Body of pancreas (tissue), 4 donors: ENCODE measurements at regions not wholly inside any gene's neighbourhood (a gene's known extent, or its start where the extent isn't known, plus 50 kb on each side); places are given as distances from the start of the nearest gene placed in this dataset.

Experiments
- ATAC-seq: fragments of 150-250 bp; one replicate; pipeline ENCODE4 v1.9.1; 2016
- DNase-seq, 4 donors: peaks; one replicate each; pipeline ENCODE4 v3.0.0-alpha.2; 2019
- H3K27ac ChIP-seq, 4 donors: fragments of 200-600 bp; sonication (generic); 1 replicate in 3 of 4; 2 replicates in 1 of 4; pipeline versions ENCODE4 v1.5.1 to v1.6.1; 2016 to 2019; ENCODE audit warnings: mild to moderate bottlenecking in 1 of 4, mixed read lengths in 1 of 4, moderate library complexity in 1 of 4
- H3K27me3 ChIP-seq, 2 donors: fragments of 200-600 bp; sonication (generic); one replicate each; pipeline ENCODE4 v1.6.0; 2016; ENCODE audit warnings: mild to moderate bottlenecking in 1 of 2
- H3K36me3 ChIP-seq, 2 donors: fragments of 200-600 bp; sonication (generic); replicated peaks in 1 of 2; 2 replicates each; pipeline ENCODE4 v1.5.1; 2016; ENCODE audit warnings: low read depth in 2 of 2; ENCODE audit not compliant: insufficient read depth in 1 of 2
- H3K4me1 ChIP-seq: fragments of 200-600 bp; sonication (generic); one replicate; pipeline ENCODE4 v1.6.0; 2016
- H3K4me3 ChIP-seq, 2 donors: fragments of 200-600 bp; sonication (generic); 1 replicate in 1 of 2; 2 replicates in 1 of 2; pipeline ENCODE4 v1.5.1; 2016 to 2019
- H3K9me3 ChIP-seq, 3 donors: fragments of 200-600 bp; sonication (generic); 1 replicate in 2 of 3; 2 replicates in 1 of 3; pipeline ENCODE4 v1.5.1; 2016
- POLR2A ChIP-seq, 3 donors: fragments of 450-650 bp; IDR thresholded peaks; one replicate each; pipeline ENCODE4 v1.6.1; 2016; ENCODE audit warnings: antibody characterized with exemption in 3 of 3, mild to moderate bottlenecking in 2 of 3
- WGBS, 2 donors: methylation state at CpG; one replicate each; pipeline ENCODE4 v1.1.5; 2017; 5-methylcytosine and 5-hydroxymethylcytosine counted together
- intact Hi-C: fragments of 100-400 bp; cut with DNase I; formaldehyde crosslinking; loops from one replicate; pipeline ENCODE4 v1.15.1; 2023
- TF ChIP-seq, protein P1 (sequence below), 7 experiments: fragments of 450-650 bp in 4 of 7; fragments of 200-600 bp in 3 of 7; sonication (generic) in 3 of 7; IDR thresholded peaks; one replicate each; pipeline ENCODE4 v1.5.1; 2016 to 2019; ENCODE audit warnings: antibody characterized with exemption in 7 of 7

DNA sequence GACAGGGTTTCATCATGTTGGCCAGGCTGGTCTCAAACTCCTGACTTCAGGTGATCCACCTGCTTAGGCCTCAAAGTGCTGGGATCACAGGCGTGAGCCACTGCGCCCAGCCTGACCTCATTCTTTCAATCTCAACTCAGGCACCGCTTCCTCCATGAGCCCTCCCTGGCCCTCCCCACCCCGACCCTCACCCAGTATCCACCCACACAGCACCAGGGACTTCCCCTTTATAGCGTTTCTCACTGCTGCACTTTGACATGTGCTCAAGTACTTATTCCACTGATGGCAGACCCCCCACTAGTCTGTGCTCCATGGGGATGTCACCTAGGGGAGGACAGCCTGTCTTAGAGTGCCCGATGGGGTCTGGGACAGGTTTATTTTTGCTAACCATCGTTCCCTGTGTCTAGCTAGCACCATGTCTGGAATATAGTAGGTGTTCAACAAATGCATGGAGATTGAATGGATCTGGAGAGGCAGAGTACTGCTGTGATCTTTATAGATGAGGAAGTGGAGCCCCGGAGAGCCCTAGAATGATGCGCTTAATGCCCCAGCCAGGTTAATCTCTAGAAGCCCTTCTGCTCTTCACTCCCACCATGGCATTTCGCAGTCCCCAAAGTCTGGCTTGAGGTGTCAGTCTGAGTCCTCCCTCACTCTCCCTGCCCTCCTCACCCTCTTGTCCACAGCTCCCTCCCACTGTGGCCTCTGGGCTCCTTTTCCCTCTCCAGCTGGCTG lies 258.8 kb downstream of the RPS24 start:
- Histone ChIP-seq H3K4me3 (no peak overlapping the region), H3K9me3 (no peaks in the 10 kb centered on the region), H3K27me3 (no peaks in the 10 kb centered on the region), H3K27ac (no peak overlapping the region), H3K4me1 (peaks cover 5% of the 10 kb centered on the region), H3K36me3 (no peaks in the 10 kb centered on the region)
- intact Hi-C loops: no loop called here
- TF ChIP-seq, protein P1, sequence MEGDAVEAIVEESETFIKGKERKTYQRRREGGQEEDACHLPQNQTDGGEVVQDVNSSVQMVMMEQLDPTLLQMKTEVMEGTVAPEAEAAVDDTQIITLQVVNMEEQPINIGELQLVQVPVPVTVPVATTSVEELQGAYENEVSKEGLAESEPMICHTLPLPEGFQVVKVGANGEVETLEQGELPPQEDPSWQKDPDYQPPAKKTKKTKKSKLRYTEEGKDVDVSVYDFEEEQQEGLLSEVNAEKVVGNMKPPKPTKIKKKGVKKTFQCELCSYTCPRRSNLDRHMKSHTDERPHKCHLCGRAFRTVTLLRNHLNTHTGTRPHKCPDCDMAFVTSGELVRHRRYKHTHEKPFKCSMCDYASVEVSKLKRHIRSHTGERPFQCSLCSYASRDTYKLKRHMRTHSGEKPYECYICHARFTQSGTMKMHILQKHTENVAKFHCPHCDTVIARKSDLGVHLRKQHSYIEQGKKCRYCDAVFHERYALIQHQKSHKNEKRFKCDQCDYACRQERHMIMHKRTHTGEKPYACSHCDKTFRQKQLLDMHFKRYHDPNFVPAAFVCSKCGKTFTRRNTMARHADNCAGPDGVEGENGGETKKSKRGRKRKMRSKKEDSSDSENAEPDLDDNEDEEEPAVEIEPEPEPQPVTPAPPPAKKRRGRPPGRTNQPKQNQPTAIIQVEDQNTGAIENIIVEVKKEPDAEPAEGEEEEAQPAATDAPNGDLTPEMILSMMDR (IDR thresholded peaks at IDR 0.05): no peak
- no peak for TF ChIP-seq POLR2A (IDR thresholded peaks at IDR 0.05)
- no peak for ATAC-seq
- no peak for DNase-seq
- WGBS, 2 donors: 65 to 68% methylated on average over 10 of the region's 10 CpGs

DNA sequence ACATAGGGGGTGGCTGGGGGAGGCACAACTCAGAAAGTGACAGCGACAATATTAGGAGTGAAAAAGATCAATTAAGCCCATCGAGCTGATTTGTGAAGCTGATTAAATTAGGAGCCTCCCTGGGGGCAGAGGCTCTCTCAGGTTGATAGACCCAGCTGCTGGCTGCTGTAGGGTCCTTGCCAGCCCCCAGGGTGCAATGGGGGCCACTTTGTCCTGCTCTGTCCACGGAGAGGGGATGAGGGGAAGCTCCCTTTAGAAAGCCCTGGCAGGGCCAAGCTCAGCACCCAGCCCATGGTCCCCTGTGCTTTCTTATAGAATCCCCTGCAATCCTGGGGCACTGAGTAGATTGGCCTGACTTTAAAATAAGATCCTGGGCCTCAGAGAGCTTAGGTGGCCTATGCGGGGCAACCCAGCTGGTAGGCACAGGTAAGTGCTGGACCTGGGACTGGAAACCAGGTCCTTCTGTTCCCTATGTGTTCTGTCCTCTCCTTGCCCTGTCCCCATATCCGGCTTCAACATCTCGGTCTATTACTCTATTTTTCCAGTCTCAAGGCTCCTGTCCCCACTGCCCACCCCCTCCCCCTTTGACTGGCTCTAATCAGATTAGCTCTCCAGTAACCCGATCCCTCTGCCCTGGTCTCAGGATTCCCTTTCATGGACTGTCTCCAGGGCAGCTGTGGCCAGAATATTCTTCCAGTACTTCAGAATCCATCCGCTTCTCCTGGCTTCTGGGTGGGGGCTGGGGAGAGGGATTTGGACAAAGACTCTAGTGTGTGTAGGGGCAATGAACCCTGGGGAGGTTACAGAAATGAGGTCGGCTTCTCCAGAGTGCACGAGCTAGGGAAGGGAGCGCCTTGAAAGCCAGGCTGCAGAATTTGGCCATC lies 259.6 kb downstream of the RPS24 start:
- H3K4me3 ChIP-seq: no peak overlapping the region
- TF ChIP-seq POLR2A (IDR thresholded peaks at IDR 0.05): no peak
- TF ChIP-seq, protein P1 (IDR thresholded peaks at IDR 0.05): no peak

DNA sequence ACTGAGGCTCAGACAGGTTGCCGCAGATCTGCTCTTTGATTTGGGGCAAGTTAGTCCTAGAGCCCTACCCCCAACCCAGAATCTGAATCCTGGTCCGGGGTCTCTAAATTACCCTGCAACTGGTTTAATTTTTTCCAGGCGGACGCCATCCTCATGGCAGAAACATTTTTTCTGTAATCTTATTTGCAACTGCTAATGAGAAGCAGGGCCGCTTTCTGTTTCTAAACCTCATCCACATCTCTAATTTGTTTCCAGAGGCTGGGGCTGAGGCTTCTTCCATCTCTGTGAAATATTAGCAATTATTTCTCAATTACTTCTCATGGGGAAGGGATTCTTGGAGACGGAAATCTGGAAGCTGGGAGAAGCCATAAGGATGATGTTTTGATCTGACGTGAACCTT lies 261.6 kb downstream of the RPS24 start:
- Histone ChIP-seq H3K9me3 (no peaks in the 10 kb centered on the region), H3K27ac (no peak overlapping the region), H3K27me3 (no peaks in the 10 kb centered on the region), H3K4me1 (peaks cover 5% of the 10 kb centered on the region), H3K36me3 (no peaks in the 10 kb centered on the region), H3K4me3 (no peak overlapping the region)
- TF ChIP-seq, protein P1 (IDR thresholded peaks at IDR 0.05): no peak
- TF ChIP-seq POLR2A (IDR thresholded peaks at IDR 0.05): no peak
- no peak for ATAC-seq
- no peak for DNase-seq
- 89 to 90% methylated on average over 7 of the region's 7 CpGs for WGBS, 2 donors
- intact Hi-C loops: no loop called here

More for the DNA sequence above, 259.6 kb downstream of the RPS24 start:
- H3K9me3 ChIP-seq: no peaks in the 10 kb centered on the region
- ATAC-seq (peak; percentile 63), DNase-seq (peak in 2 of 4 donors; percentile 19 to 22)
- 58 to 67% methylated on average over 11 of the region's 11 CpGs for WGBS, 2 donors
- H3K27me3 ChIP-seq: no peaks in the 10 kb centered on the region
- no peak overlapping the region for H3K27ac ChIP-seq
- no peaks in the 10 kb centered on the region for H3K36me3 ChIP-seq
- peaks cover 5% of the 10 kb centered on the region for H3K4me1 ChIP-seq
- intact Hi-C loops: no loop called here

DNA sequence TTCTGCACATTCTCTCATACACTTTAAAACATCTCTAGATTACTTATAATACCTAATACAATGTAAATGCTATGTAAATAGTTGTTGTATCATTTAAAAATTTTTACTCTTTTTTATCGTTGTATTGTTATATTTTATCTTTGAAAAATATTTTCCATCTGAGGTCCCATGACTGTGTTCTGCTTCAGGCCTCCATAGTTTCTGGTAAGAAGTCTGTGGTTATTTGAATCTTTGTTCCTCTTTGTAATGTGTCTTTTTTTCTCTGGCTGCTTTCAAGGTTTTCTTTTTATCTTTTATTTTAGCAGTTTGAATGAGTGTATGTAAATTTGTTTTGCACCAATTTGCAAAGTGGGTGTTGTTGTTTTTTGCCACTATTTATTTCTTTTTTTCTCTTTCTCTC lies 263.1 kb downstream of the RPS24 start:
- DNase-seq (no peak), ATAC-seq (no peak)
- H3K4me3 ChIP-seq: no peak overlapping the region
- H3K27me3 ChIP-seq: no peaks in the 10 kb centered on the region
- H3K27ac ChIP-seq: no peak overlapping the region
- H3K36me3 ChIP-seq: no peaks in the 10 kb centered on the region
- WGBS, 2 donors: 65 to 79% methylated on average over 1 of the region's 1 CpG
- no peaks in the 10 kb centered on the region for H3K9me3 ChIP-seq
- intact Hi-C loops: no loop called here
- TF ChIP-seq, protein P1 (IDR thresholded peaks at IDR 0.05): no peak
- TF ChIP-seq POLR2A (IDR thresholded peaks at IDR 0.05): no peak
- H3K4me1 ChIP-seq: peaks cover 5% of the 10 kb centered on the region
